ENCODE measurements at regions not wholly inside any gene's neighbourhood (a gene's known extent, or its start where the extent isn't known, plus 50 kb on each side); places are given as distances from the start of the nearest gene placed in this dataset.

DNA sequence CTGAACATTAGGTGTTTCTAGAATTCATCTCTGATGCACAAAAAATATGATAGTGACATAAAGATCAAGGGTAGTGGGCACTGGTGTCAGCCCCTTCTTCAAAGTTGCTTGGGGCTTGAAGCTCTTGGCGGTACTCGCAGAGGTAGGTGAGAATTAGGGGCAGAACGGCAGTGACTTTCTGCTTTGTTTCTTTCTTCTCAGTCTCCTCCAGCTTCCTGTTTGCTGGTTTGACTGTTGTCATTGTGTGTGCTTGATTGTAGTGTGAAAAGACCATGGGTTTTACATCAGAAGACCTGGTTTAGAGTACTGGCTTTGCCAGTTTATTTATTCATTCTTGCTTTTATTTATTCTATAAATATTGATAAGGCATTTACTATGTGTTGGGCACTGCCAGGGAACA, 156.7 kb upstream of the PLET1 start:
- H3K27ac Mint-ChIP-seq = no peak overlapping the region
- H3K4me3 Mint-ChIP-seq = no peak overlapping the region
- ATAC-seq (ENCODE audit: low read depth) (no peak), DNase-seq (no peak)
- POLR2A ChIA-PET = interaction anchor here (0.6 kb wide), 1 partner anchor 34 kb away, joined by 3 read pairs; no protein-coding TSS in a partner anchor
- H3K36me3 Mint-ChIP-seq (ENCODE audit: low read depth) = no peaks in the 10 kb centered on the region
- CTCF ChIA-PET = no interaction called here
- peaks cover 7% of the 10 kb centered on the region for H3K27me3 Mint-ChIP-seq
- peaks cover 5% of the 10 kb centered on the region for H3K9me3 Mint-ChIP-seq
- intact Hi-C loops (cut with micrococcal nuclease) = no loop called here
- no peaks in the 10 kb centered on the region for H3K4me1 Mint-ChIP-seq
- TF ChIP-seq, protein P1, sequence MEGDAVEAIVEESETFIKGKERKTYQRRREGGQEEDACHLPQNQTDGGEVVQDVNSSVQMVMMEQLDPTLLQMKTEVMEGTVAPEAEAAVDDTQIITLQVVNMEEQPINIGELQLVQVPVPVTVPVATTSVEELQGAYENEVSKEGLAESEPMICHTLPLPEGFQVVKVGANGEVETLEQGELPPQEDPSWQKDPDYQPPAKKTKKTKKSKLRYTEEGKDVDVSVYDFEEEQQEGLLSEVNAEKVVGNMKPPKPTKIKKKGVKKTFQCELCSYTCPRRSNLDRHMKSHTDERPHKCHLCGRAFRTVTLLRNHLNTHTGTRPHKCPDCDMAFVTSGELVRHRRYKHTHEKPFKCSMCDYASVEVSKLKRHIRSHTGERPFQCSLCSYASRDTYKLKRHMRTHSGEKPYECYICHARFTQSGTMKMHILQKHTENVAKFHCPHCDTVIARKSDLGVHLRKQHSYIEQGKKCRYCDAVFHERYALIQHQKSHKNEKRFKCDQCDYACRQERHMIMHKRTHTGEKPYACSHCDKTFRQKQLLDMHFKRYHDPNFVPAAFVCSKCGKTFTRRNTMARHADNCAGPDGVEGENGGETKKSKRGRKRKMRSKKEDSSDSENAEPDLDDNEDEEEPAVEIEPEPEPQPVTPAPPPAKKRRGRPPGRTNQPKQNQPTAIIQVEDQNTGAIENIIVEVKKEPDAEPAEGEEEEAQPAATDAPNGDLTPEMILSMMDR (IDR thresholded peaks at IDR 0.05) = no peak

DNA sequence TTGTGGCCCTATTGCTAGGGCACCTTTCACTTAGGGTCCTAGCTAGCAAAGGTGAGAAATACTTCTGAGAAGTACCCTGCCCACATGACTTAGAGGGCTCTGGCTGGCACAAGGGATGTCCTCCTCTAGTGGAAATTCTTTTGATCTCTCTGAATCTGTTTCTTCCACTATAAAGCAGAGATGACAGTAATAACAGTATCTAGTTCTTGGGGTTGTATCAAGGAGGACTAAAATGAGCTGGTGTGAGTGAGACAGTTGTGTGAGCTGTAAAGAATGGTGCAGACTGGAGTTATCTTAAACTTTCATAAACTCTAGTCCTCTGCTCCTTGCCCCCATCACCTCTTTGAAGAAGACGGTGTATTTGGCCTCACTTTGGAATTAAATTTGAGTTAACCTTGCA, 157.8 kb upstream of the PLET1 start:
- ChIA-PET POLR2A (no interaction called here), CTCF (no interaction called here)
- H3K27me3 Mint-ChIP-seq = peaks cover 8% of the 10 kb centered on the region
- TF ChIP-seq, protein P1 (IDR thresholded peaks at IDR 0.05) = no peak
- intact Hi-C loops (cut with micrococcal nuclease) = no loop called here
- no peak for ATAC-seq (ENCODE audit: low read depth)
- no peak overlapping the region for H3K4me3 Mint-ChIP-seq
- no peaks in the 10 kb centered on the region for H3K36me3 Mint-ChIP-seq (ENCODE audit: low read depth)
- DNase-seq = no peak
- H3K27ac Mint-ChIP-seq = no peak overlapping the region
- H3K4me1 Mint-ChIP-seq = no peaks in the 10 kb centered on the region
- peaks cover 5% of the 10 kb centered on the region for H3K9me3 Mint-ChIP-seq

DNA sequence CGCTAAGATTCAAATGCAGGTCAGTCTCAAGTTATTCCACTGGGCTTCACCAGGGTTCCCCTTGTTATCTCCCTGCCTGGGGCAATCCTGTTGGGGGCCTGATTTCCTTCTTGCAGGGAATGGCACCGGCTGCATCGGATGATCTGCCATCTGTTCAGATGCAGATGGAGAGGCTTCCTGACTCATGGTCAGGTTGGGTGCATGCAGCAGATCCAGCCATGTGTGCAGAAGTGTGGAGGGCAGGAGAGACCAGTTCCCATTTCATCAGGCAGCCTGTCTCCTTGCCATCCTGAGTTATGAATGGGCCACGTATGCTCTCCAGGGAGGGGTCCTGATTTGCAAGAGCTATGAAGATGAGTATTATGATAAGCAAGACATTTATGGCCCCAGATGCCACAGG, 161.2 kb upstream of the PLET1 start:
- no peaks in the 10 kb centered on the region for H3K4me1 Mint-ChIP-seq
- H3K36me3 Mint-ChIP-seq (ENCODE audit: low read depth) = no peaks in the 10 kb centered on the region
- no peak overlapping the region for H3K27ac Mint-ChIP-seq
- POLR2A ChIA-PET = no interaction called here
- ATAC-seq (ENCODE audit: low read depth) = no peak
- H3K27me3 Mint-ChIP-seq = peaks cover 6% of the 10 kb centered on the region
- CTCF ChIA-PET = no interaction called here
- no peak overlapping the region for H3K4me3 Mint-ChIP-seq
- intact Hi-C loops (cut with micrococcal nuclease) = no loop called here
- DNase-seq = no peak
- TF ChIP-seq, protein P1 (IDR thresholded peaks at IDR 0.05) = no peak
- no peaks in the 10 kb centered on the region for H3K9me3 Mint-ChIP-seq

GRCh38 chr11:112425121-112425520, 164.5 kb upstream of the PLET1 start:
- Mint-ChIP-seq H3K4me1 (no peaks in the 10 kb centered on the region), H3K9me3 (no peaks in the 10 kb centered on the region), H3K36me3 (ENCODE audit: low read depth) (no peaks in the 10 kb centered on the region), H3K4me3 (no peak overlapping the region), H3K27ac (no peak overlapping the region), H3K27me3 (peaks cover 6% of the 10 kb centered on the region)
- ATAC-seq (ENCODE audit: low read depth) (no peak), DNase-seq (no peak)
- ChIA-PET POLR2A (no interaction called here), CTCF (no interaction called here)
- intact Hi-C loops (cut with micrococcal nuclease) = no loop called here
- TF ChIP-seq, protein P1 (IDR thresholded peaks at IDR 0.05) = no peak

GRCh38 chr11:112437096-112437495, 176.4 kb upstream of the PLET1 start:
- TF ChIP-seq, protein P1 (IDR thresholded peaks at IDR 0.05) = no peak
- ATAC-seq (ENCODE audit: low read depth) (no peak), DNase-seq (no peak)
- Mint-ChIP-seq H3K36me3 (ENCODE audit: low read depth) (no peaks in the 10 kb centered on the region), H3K9me3 (peaks cover 15% of the 10 kb centered on the region), H3K27me3 (peaks cover 11% of the 10 kb centered on the region), H3K4me1 (no peaks in the 10 kb centered on the region), H3K27ac (no peak overlapping the region), H3K4me3 (no peak overlapping the region)
- intact Hi-C loops (cut with micrococcal nuclease) = no loop called here
- POLR2A ChIA-PET = no interaction called here
- CTCF ChIA-PET = no interaction called here

All from activated B cell treated with CpG ODN at 0.5 μM for 24 hours (primary cell).